GM23338 (cell line): ENCODE measurements at regions not wholly inside any gene's neighbourhood (a gene's known extent, or its start where the extent isn't known, plus 50 kb on each side); places are given as distances from the start of the nearest gene placed in this dataset.
A peak's percentile ranks its signal among the peaks of the same experiment; 100 is the strongest.
"Not testable (repeated sequence)": the region's sequence is repeated elsewhere in the genome, so short reads cannot be mapped to it uniquely, and the experiment has no call there.

ENCODE experiments used
- ATAC-seq: fragments of 200-7000 bp; cut with Tn5 transposase; 3 replicates; pipeline ENCODE4 v1.9.1; 2020
- DNase-seq: peaks from one replicate; pipeline ENCODE4 v3.0.0-alpha.2; 2015; ENCODE audit warnings: low spot score
- H2AFZ ChIP-seq: fragments of 200-600 bp; sonication (generic); 2 replicates; pipeline ENCODE4 v1.8.0; 2016; ENCODE audit warnings: antibody characterized with exemption, mild to moderate bottlenecking, moderate library complexity
- H3F3A ChIP-seq: fragments of 200-600 bp; sonication (generic); replicated peaks from 2 replicates; pipeline ENCODE4 v1.8.0; 2017; ENCODE audit warnings: antibody characterized with exemption, mixed run types, low read depth
- H3K27ac ChIP-seq: fragments of 200-600 bp; sonication (generic); 2 replicates; pipeline ENCODE4 v1.6.1; 2016; ENCODE audit warnings: low read depth
- H3K27me3 ChIP-seq: fragments of 200-600 bp; sonication (generic); 2 replicates; pipeline ENCODE4 v1.8.0; 2016; ENCODE audit warnings: mild to moderate bottlenecking, mixed run types, moderate library complexity; ENCODE audit not compliant: insufficient read depth
- H3K36me3 ChIP-seq: fragments of 200-600 bp; sonication (generic); 2 replicates; pipeline ENCODE4 v1.8.0; 2016; ENCODE audit warnings: mild to moderate bottlenecking; ENCODE audit not compliant: insufficient read depth
- H3K4me1 ChIP-seq: fragments of 200-600 bp; sonication (generic); 2 replicates; pipeline ENCODE4 v1.8.0; 2016; ENCODE audit warnings: mild to moderate bottlenecking, moderate library complexity; ENCODE audit not compliant: insufficient read depth
- H3K4me2 ChIP-seq: fragments of 200-600 bp; sonication (generic); 2 replicates; pipeline ENCODE4 v1.7.1; 2017; ENCODE audit warnings: mixed run types
- H3K4me3 ChIP-seq: fragments of 200-600 bp; sonication (generic); 2 replicates; pipeline ENCODE4 v1.6.1; 2016; ENCODE audit warnings: mixed run types
- H3K79me2 ChIP-seq: fragments of 200-600 bp; sonication (generic); replicated peaks from 2 replicates; pipeline ENCODE4 v1.8.0; 2017; ENCODE audit warnings: mild to moderate bottlenecking; ENCODE audit not compliant: insufficient read depth
- H3K9me2 ChIP-seq: fragments of 200-600 bp; sonication (generic); 2 replicates; pipeline ENCODE4 v1.8.0; 2017; ENCODE audit not compliant: insufficient read depth
- H4K20me1 ChIP-seq: fragments of 200-600 bp; sonication (generic); replicated peaks from 2 replicates; pipeline ENCODE4 v1.8.0; 2017; ENCODE audit warnings: mild to moderate bottlenecking; ENCODE audit not compliant: insufficient read depth
- H3K27ac Mint-ChIP-seq: 2 replicates; pipeline ENCODE4 v1.8.0; 2020; ENCODE audit warnings: inconsistent platforms, mild to moderate bottlenecking, moderate library complexity, mixed read lengths
- H3K27me3 Mint-ChIP-seq: 3 replicates; pipeline ENCODE4 v1.8.0; 2022; ENCODE audit warnings: low read depth, mild to moderate bottlenecking, moderate library complexity, mixed read lengths, inconsistent platforms; ENCODE audit not compliant: insufficient read depth, poor library complexity
- H3K36me3 Mint-ChIP-seq: 3 replicates; pipeline ENCODE4 v1.8.0; 2021; ENCODE audit warnings: low read depth, mild to moderate bottlenecking, inconsistent platforms, moderate library complexity, mixed read lengths
- H3K4me1 Mint-ChIP-seq: 3 replicates; pipeline ENCODE4 v1.8.0; 2020; ENCODE audit warnings: mild to moderate bottlenecking, inconsistent platforms, mixed read lengths
- H3K4me3 Mint-ChIP-seq: 3 replicates; pipeline ENCODE4 v1.8.0; 2021; ENCODE audit warnings: moderate library complexity, mild to moderate bottlenecking, inconsistent platforms, mixed read lengths
- H3K9me3 Mint-ChIP-seq: 3 replicates; pipeline ENCODE4 v1.8.0; 2020; ENCODE audit warnings: moderate library complexity, mild to moderate bottlenecking, inconsistent platforms, mixed read lengths
- CREB1 ChIP-seq: fragments of 250-450 bp; sonication (Bioruptor Pico); IDR thresholded peaks from 2 replicates; pipeline ENCODE4 v1.5.0; 2020; ENCODE audit warnings: low read depth, mild to moderate bottlenecking, moderate library complexity
- CTCF ChIP-seq, 2 experiments: fragments of 200-600 bp in 1 of 2; sonication (generic) in 1 of 2; conservative IDR thresholded peaks; 2 replicates each; pipeline versions ENCODE4 v1.5.1 to v1.6.1; 2016 to 2017; ENCODE audit warnings: antibody characterized with exemption in 2 of 2, low read depth in 2 of 2, mild to moderate bottlenecking in 2 of 2, moderate library complexity in 1 of 2
- ETS1 ChIP-seq: IDR thresholded peaks from 2 replicates; pipeline ENCODE4 v1.6.1; 2016; ENCODE audit warnings: antibody characterized with exemption
- NANOG ChIP-seq: IDR thresholded peaks from 2 replicates; pipeline ENCODE4 v1.6.1; 2016; ENCODE audit warnings: antibody characterized with exemption, borderline replicate concordance
- STAT1 ChIP-seq: IDR thresholded peaks from one replicate; pipeline ENCODE4 v1.6.1; 2016; ENCODE audit warnings: antibody characterized with exemption; ENCODE audit not compliant: unreplicated experiment
- ZNF462 ChIP-seq: fragments of 250-450 bp; sonication (Bioruptor Pico); IDR thresholded peaks from 2 replicates; pipeline ENCODE4 v1.5.0; 2020; ENCODE audit warnings: mild to moderate bottlenecking, moderate library complexity

GRCh38 chr15:24857763-24858162 lies 97.0 kb upstream of the SNRPN start:
- DNase-seq (peak; percentile 60), ATAC-seq (peak; percentile 42)
- Histone ChIP-seq H4K20me1 (no peaks in the 10 kb centered on the region), H3K27ac (peak overlapping the region; percentile 98), H3K27me3 (no peaks in the 10 kb centered on the region), H3K36me3 (no peaks in the 10 kb centered on the region), H3K9me2 (no peaks in the 10 kb centered on the region), H3K4me2 (peak overlapping the region; percentile 63), H3K79me2 (no peaks in the 10 kb centered on the region), H3K4me3 (peak overlapping the region; percentile 33), H3F3A (no peaks in the 10 kb centered on the region), H3K4me1 (peaks cover 10% of the 10 kb centered on the region), H2AFZ (no peak overlapping the region)
- Mint-ChIP-seq H3K9me3 (peaks cover 37% of the 10 kb centered on the region), H3K27me3 (peaks cover 6% of the 10 kb centered on the region), H3K27ac (peak overlapping the region; percentile 98), H3K4me1 (peaks cover 41% of the 10 kb centered on the region), H3K36me3 (peaks cover 25% of the 10 kb centered on the region), H3K4me3 (peak overlapping the region; percentile 65)
- TF ChIP-seq STAT1 (no peak), NANOG (peak; percentile 47; the same call in 1 of the 2 replicates)

GRCh38 chr15:24858183-24858582 lies 96.6 kb upstream of the SNRPN start:
- H3K9me2 ChIP-seq, H3K27me3 ChIP-seq, H3K79me2 ChIP-seq, H3K27me3 Mint-ChIP-seq, DNase-seq, H3K4me3 ChIP-seq, ATAC-seq, H3K4me1 ChIP-seq, H3K36me3 ChIP-seq, H2AFZ ChIP-seq, H3F3A ChIP-seq, H4K20me1 ChIP-seq: not testable (repeated sequence)
- Histone ChIP-seq H3K4me2 (peak overlapping the region; percentile 63), H3K27ac (peak overlapping the region; percentile 98)
- peak overlapping the region; percentile 65 for H3K4me3 Mint-ChIP-seq
- H3K4me1 Mint-ChIP-seq, result peaks cover 43% of the 10 kb centered on the region
- peak overlapping the region; percentile 98 for H3K27ac Mint-ChIP-seq
- peaks cover 37% of the 10 kb centered on the region for H3K9me3 Mint-ChIP-seq
- H3K36me3 Mint-ChIP-seq, result peaks cover 25% of the 10 kb centered on the region

- Mint-ChIP-seq H3K9me3 (peaks cover 37% of the 10 kb centered on the region), H3K4me3 (no peak overlapping the region; the same call in 2 of the 3 replicates), H3K27ac (peak overlapping the region; percentile 98), H3K4me1 (peaks cover 43% of the 10 kb centered on the region), H3K27me3 (peaks cover 7% of the 10 kb centered on the region), H3K36me3 (peaks cover 25% of the 10 kb centered on the region)
- no peak overlapping the region for H2AFZ ChIP-seq
- H3F3A ChIP-seq, result no peaks in the 10 kb centered on the region
- H3K27me3 ChIP-seq, result no peaks in the 10 kb centered on the region
- no peaks in the 10 kb centered on the region for H3K36me3 ChIP-seq
- peaks cover 10% of the 10 kb centered on the region for H3K4me1 ChIP-seq
- TF ChIP-seq ZNF462 (CRISPR knock-in tag), result no peak
- no peak for TF ChIP-seq ETS1
- no peak for TF ChIP-seq CREB1
- no peak for TF ChIP-seq CTCF (conservative IDR thresholded peaks at IDR 0.05; ENCODE audit: low read depth in 2 of 2)
- no peaks in the 10 kb centered on the region for H4K20me1 ChIP-seq
- no peaks in the 10 kb centered on the region for H3K9me2 ChIP-seq
- DNase-seq, result peak; percentile 64
- peak; percentile 44 for ATAC-seq
- peak overlapping the region; percentile 98 for H3K27ac ChIP-seq
- 0 out of 2 replicates have a peak overlapping the region, but pooled peaks have one; percentile 3 for H3K4me2 ChIP-seq
- no peak overlapping the region for H3K4me3 ChIP-seq
- H3K79me2 ChIP-seq, result no peaks in the 10 kb centered on the region
Measured at GRCh38 chr15:24858737-24859601, 95.8 kb upstream of the SNRPN start.
